A549 (cell line): ENCODE measurements at regions not wholly inside any gene's neighbourhood (a gene's known extent, or its start where the extent isn't known, plus 50 kb on each side); places are given as distances from the start of the nearest gene placed in this dataset.

Experiments
- ATAC-seq, 2 experiments: fragments of 200-7000 bp in 1 of 2; fragments of >200 bp in 1 of 2; cut with Nextera tagmentation in 1 of 2; cut with Tn5 transposase in 1 of 2; 3 replicates each; pipeline versions ENCODE4 v1.8.0 to v1.9.1; 2018 to 2020; ENCODE audit warnings: mild to moderate bottlenecking in 1 of 2, moderate library complexity in 1 of 2
- CTCF ChIA-PET: fragments of 300-600 bp; sonication (Branson Sonifier 250); formaldehyde crosslinking; extraction: SDS; loops from one replicate; lab custom pipeline; 2021; ENCODE audit warnings: antibody characterized with exemption, inconsistent platforms; lab: Yijun Ruan, JAX
- POLR2A ChIA-PET: fragments of 350-600 bp; formaldehyde crosslinking; extraction: SDS; loops from one replicate; lab custom pipeline; 2021; ENCODE audit warnings: antibody characterized with exemption, inconsistent platforms; lab: Yijun Ruan, JAX
- DNase-seq, 2 experiments: peaks; one replicate each; pipeline versions ENCODE4 v3.0.0 to v3.0.0-alpha.2; 2011 to 2016; ENCODE audit warnings: low read depth in 1 of 2, low spot score in 1 of 2
- FAIRE-seq: peaks from 2 replicates; lab custom pipeline; 2011; peaks lifted over from hg19 to GRCh38; lab: Jason Lieb, UNC
- H3K27ac ChIP-seq, 2 experiments: fragments of >200 bp; sonication (Bioruptor Twin); formaldehyde crosslinking; 3 replicates each; pipeline ENCODE4 v1.5.1; 2016 to 2017
- H3K4me1 ChIP-seq: fragments of >200 bp; sonication (Bioruptor Twin); formaldehyde crosslinking; 3 replicates; pipeline ENCODE4 v1.6.1; 2016
- H3K4me2 ChIP-seq: fragments of >200 bp; sonication (Bioruptor Twin); formaldehyde crosslinking; 3 replicates; pipeline ENCODE4 v1.6.1; 2016
- H3K4me3 ChIP-seq: fragments of >200 bp; sonication (Bioruptor Twin); formaldehyde crosslinking; 3 replicates; pipeline ENCODE4 v1.5.1; 2016
- H3K9me3 ChIP-seq: fragments of >200 bp; sonication (Bioruptor Twin); formaldehyde crosslinking; 3 replicates; pipeline ENCODE4 v1.6.1; 2016
- BCL3 ChIP-seq: fragments of >200 bp; sonication (Bioruptor Twin); formaldehyde crosslinking; IDR thresholded peaks from 3 replicates; pipeline ENCODE4 v1.6.1; 2016
- CBX2 ChIP-seq: fragments of 200-600 bp; sonication (generic); IDR thresholded peaks from 2 replicates; pipeline ENCODE4 v1.6.1; 2016; ENCODE audit warnings: low read depth, mild to moderate bottlenecking, borderline replicate concordance
- CHD2 ChIP-seq: fragments of 150-350 bp; IDR thresholded peaks from 2 replicates; pipeline ENCODE4 v1.6.1; 2014; ENCODE audit warnings: low read length; ENCODE audit not compliant: partially characterized antibody
- CHD4 ChIP-seq: fragments of 200-600 bp; sonication (generic); IDR thresholded peaks from 2 replicates; pipeline ENCODE4 v1.6.1; 2016; ENCODE audit warnings: antibody characterized with exemption, mild to moderate bottlenecking, borderline replicate concordance
- CTCF ChIP-seq: fragments of >200 bp; sonication (Bioruptor Twin); formaldehyde crosslinking; IDR thresholded peaks from 3 replicates; pipeline ENCODE4 v1.5.1; 2016
- E2F6 ChIP-seq: IDR thresholded peaks from 2 replicates; pipeline ENCODE4 v1.6.1; 2012; ENCODE audit warnings: low read depth, borderline replicate concordance
- EP300 ChIP-seq, 2 experiments: fragments of >200 bp; sonication (Bioruptor Twin); formaldehyde crosslinking; IDR thresholded peaks; 2 replicates in 1 of 2; 3 replicates in 1 of 2; pipeline ENCODE4 v1.6.1; 2016 to 2017
- FOSB ChIP-seq: fragments of 250-450 bp; sonication (Bioruptor Pico); IDR thresholded peaks from 2 replicates; pipeline ENCODE4 v1.5.0; 2020; ENCODE audit warnings: mild to moderate bottlenecking, moderate library complexity
- FOXS1 ChIP-seq: fragments of 250-450 bp; sonication (Bioruptor Pico); IDR thresholded peaks from 2 replicates; pipeline ENCODE4 v1.5.0; 2020; ENCODE audit warnings: mild to moderate bottlenecking, moderate library complexity
- HES2 ChIP-seq: fragments of >200 bp; sonication (Bioruptor Twin); formaldehyde crosslinking; IDR thresholded peaks from 2 replicates; pipeline ENCODE4 v1.6.1; 2016
- HEYL ChIP-seq: fragments of 250-450 bp; sonication (Bioruptor Pico); IDR thresholded peaks from 2 replicates; pipeline ENCODE4 v1.8.0; 2021; ENCODE audit warnings: mild to moderate bottlenecking, moderate library complexity
- KDM1A ChIP-seq: fragments of 200-600 bp; sonication (generic); IDR thresholded peaks from 2 replicates; pipeline ENCODE4 v1.6.1; 2016; ENCODE audit warnings: low read depth, mild to moderate bottlenecking
- KDM5A ChIP-seq: fragments of 200-600 bp; sonication (generic); IDR thresholded peaks from 2 replicates; pipeline ENCODE4 v1.6.1; 2016; ENCODE audit warnings: antibody characterized with exemption, mild to moderate bottlenecking
- MAFK ChIP-seq: fragments of 450-650 bp; IDR thresholded peaks from 2 replicates; pipeline ENCODE4 v1.6.1; 2014; ENCODE audit not compliant: partially characterized antibody
- MAX ChIP-seq: IDR thresholded peaks from 2 replicates; pipeline ENCODE4 v1.6.1; 2012
- MAZ ChIP-seq: fragments of 150-350 bp; IDR thresholded peaks from 2 replicates; pipeline ENCODE4 v1.6.1; 2014; ENCODE audit warnings: antibody characterized with exemption, low read depth, low read length, borderline replicate concordance
- MYC ChIP-seq: IDR thresholded peaks from 2 replicates; pipeline ENCODE4 v1.6.1; 2012; ENCODE audit warnings: mild to moderate bottlenecking, inconsistent platforms, low read length, improper control_type of control experiment, borderline replicate concordance
- NPAS2 ChIP-seq: fragments of 250-450 bp; sonication (Bioruptor Pico); IDR thresholded peaks from 2 replicates; pipeline ENCODE4 v1.8.0; 2022; ENCODE audit warnings: mild to moderate bottlenecking, moderate library complexity, borderline replicate concordance
- PBX3 ChIP-seq: IDR thresholded peaks from 2 replicates; pipeline ENCODE4 v1.6.1; 2012
- POLR2AphosphoS2 ChIP-seq: conservative IDR thresholded peaks from 2 replicates; pipeline ENCODE4 v1.6.1; 2012; ENCODE audit warnings: low read length, improper control_type of control experiment, inconsistent platforms
- RAD21 ChIP-seq, 2 experiments: fragments of >200 bp in 1 of 2; sonication (Bioruptor Twin) in 1 of 2; formaldehyde crosslinking in 1 of 2; IDR thresholded peaks in 1 of 2; conservative IDR thresholded peaks in 1 of 2; 2 replicates in 1 of 2; 3 replicates in 1 of 2; pipeline ENCODE4 v1.6.1; 2012 to 2018; ENCODE audit warnings: inconsistent platforms in 1 of 2
- RARB ChIP-seq: fragments of 250-450 bp; sonication (Bioruptor Pico); IDR thresholded peaks from 2 replicates; pipeline ENCODE4 v1.8.0; 2021; ENCODE audit warnings: mild to moderate bottlenecking, moderate library complexity
- RFX5 ChIP-seq: fragments of 450-650 bp; IDR thresholded peaks from 2 replicates; pipeline ENCODE4 v1.7.1; 2014; ENCODE audit warnings: antibody characterized with exemption, mild to moderate bottlenecking, moderate library complexity
- RNF2 ChIP-seq: fragments of 200-600 bp; sonication (generic); IDR thresholded peaks from 2 replicates; pipeline ENCODE4 v1.6.1; 2016; ENCODE audit warnings: low read depth, mild to moderate bottlenecking, antibody characterized with exemption, moderate library complexity, borderline replicate concordance
- TFCP2L1 ChIP-seq: fragments of 250-450 bp; sonication (Bioruptor Pico); IDR thresholded peaks from 2 replicates; pipeline ENCODE4 v1.5.0; 2021; ENCODE audit warnings: mild to moderate bottlenecking
- ZC3H11A ChIP-seq: fragments of 450-650 bp; IDR thresholded peaks from 2 replicates; pipeline ENCODE4 v1.6.1; 2014; ENCODE audit warnings: antibody characterized with exemption, mild to moderate bottlenecking
- ZNF302 ChIP-seq: fragments of 250-450 bp; sonication (Bioruptor Pico); IDR thresholded peaks from 2 replicates; pipeline ENCODE4 v1.9.0; 2021; ENCODE audit warnings: inconsistent platforms, mild to moderate bottlenecking, moderate library complexity
- WGBS: methylation state at CpG from one replicate; pipeline ENCODE4 v1.1.6; 2017; ENCODE audit errors: missing lambda C conversion rate; 5-methylcytosine and 5-hydroxymethylcytosine counted together

- no peak for TF ChIP-seq TFCP2L1
- TF ChIP-seq CHD2 = no peak
Observed at GRCh38 chr11:11009179-11009578, 151.3 kb upstream of the ZBED5 start (continued).

- no peak for FAIRE-seq
- no peak overlapping the region for H3K27ac ChIP-seq
- H3K9me3 ChIP-seq = no peaks in the 10 kb centered on the region
- 3% methylated on average over 1 of the region's 1 CpG for WGBS
- CTCF ChIA-PET = interaction anchor here (1.0 to 1.4 kb wide), 4 partner anchors 9 to 211 kb away, joined by 3 to 4 read pairs (median 3); no protein-coding TSS in a partner anchor
- H3K4me1 ChIP-seq = no peaks in the 10 kb centered on the region
- no peak overlapping the region for H3K4me2 ChIP-seq
- TF ChIP-seq POLR2AphosphoS2 = no peak
- no peak for TF ChIP-seq MAX
- no peak for TF ChIP-seq CTCF
- no peak for TF ChIP-seq FOSB
- no peak for TF ChIP-seq FOXS1 (CRISPR knock-in tag)
- TF ChIP-seq RNF2 = no peak
- TF ChIP-seq ZC3H11A = no peak
- TF ChIP-seq MAZ = no peak
- no peak for TF ChIP-seq NPAS2 (CRISPR knock-in tag)
- TF ChIP-seq BCL3 = no peak
- no peak for TF ChIP-seq EP300 (IDR thresholded peaks at IDR 0.05)
- no peak for TF ChIP-seq MYC
- no peak for TF ChIP-seq RFX5
- TF ChIP-seq HES2 = no peak
- no peak for TF ChIP-seq RARB (CRISPR knock-in tag)
- no peak for TF ChIP-seq RAD21 (conservative IDR thresholded peaks at IDR 0.05 in 1 of 2, IDR thresholded peaks at IDR 0.05 in 1 of 2)
- TF ChIP-seq PBX3 = no peak
- ATAC-seq = no peak
- H3K4me3 ChIP-seq = no peak overlapping the region
- DNase-seq = no peak
- POLR2A ChIA-PET = no interaction called here
Observed at GRCh38 chr11:11004069-11004468, 146.2 kb upstream of the ZBED5 start.

- POLR2A ChIA-PET = no interaction called here
- ATAC-seq (no peak), DNase-seq (no peak), FAIRE-seq (no peak)
- no peaks in the 10 kb centered on the region for H3K4me1 ChIP-seq
- TF ChIP-seq CBX2 = no peak
- no peak for TF ChIP-seq ZNF302 (CRISPR knock-in tag)
- no peak for TF ChIP-seq CHD4
- TF ChIP-seq HEYL (CRISPR knock-in tag) = no peak
- TF ChIP-seq KDM5A = no peak
- TF ChIP-seq KDM1A = no peak
- TF ChIP-seq E2F6 = no peak
- TF ChIP-seq MAX = no peak
- TF ChIP-seq MAFK = no peak
- no peak for TF ChIP-seq MAZ
- H3K27ac ChIP-seq = no peak overlapping the region
- H3K4me3 ChIP-seq = no peak overlapping the region
- 21% methylated on average over 3 of the region's 3 CpGs for WGBS
- no peak overlapping the region for H3K4me2 ChIP-seq
- no peaks in the 10 kb centered on the region for H3K9me3 ChIP-seq
- CTCF ChIA-PET = interaction anchor here (1.0 to 1.2 kb wide), 2 partner anchors 68 to 210 kb away, joined by 3 to 4 read pairs; no protein-coding TSS in a partner anchor
Observed at GRCh38 chr11:11003226-11003625, 145.4 kb upstream of the ZBED5 start.
